Gastroesophageal sphincter (tissue), 3 donors: ENCODE measurements at regions not wholly inside any gene's neighbourhood (a gene's known extent, or its start where the extent isn't known, plus 50 kb on each side); places are given as distances from the start of the nearest gene placed in this dataset.

Source experiments
- EP300 ChIP-seq: sonication (generic); formaldehyde crosslinking; IDR thresholded peaks from one replicate; pipeline ENCODE4 v1.6.1; 2017; ENCODE audit warnings: antibody characterized with exemption, mild to moderate bottlenecking
- TF ChIP-seq, protein P1 (sequence below), 4 experiments: fragments of 200-600 bp in 2 of 4; fragments of 450-650 bp in 2 of 4; sonication (generic) in 1 of 4; IDR thresholded peaks; one replicate each; pipeline ENCODE4 v1.5.1; 2017 to 2019; ENCODE audit warnings: antibody characterized with exemption in 4 of 4, mild to moderate bottlenecking in 2 of 4, moderate library complexity in 2 of 4

DNA sequence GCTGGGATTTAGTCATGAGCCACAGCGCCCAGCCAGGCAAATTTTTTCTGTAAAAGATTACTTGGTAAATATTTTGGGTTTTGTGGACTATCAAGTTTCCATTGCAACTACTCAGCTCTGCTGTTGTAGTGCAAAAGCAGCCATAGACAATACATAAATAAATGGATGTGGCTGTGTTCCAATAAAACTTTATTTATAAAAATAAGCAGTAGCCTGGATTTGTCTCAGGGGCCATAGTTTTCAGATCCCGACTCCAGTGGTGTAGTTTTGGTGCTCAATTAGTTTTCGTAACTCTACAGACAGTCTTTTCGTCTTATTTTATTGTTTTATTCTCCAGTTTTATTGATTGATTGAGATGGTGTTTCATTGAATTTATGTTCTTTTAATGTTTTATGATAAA, 80.1 kb upstream of the IVNS1ABP start:
- TF ChIP-seq, protein P1, sequence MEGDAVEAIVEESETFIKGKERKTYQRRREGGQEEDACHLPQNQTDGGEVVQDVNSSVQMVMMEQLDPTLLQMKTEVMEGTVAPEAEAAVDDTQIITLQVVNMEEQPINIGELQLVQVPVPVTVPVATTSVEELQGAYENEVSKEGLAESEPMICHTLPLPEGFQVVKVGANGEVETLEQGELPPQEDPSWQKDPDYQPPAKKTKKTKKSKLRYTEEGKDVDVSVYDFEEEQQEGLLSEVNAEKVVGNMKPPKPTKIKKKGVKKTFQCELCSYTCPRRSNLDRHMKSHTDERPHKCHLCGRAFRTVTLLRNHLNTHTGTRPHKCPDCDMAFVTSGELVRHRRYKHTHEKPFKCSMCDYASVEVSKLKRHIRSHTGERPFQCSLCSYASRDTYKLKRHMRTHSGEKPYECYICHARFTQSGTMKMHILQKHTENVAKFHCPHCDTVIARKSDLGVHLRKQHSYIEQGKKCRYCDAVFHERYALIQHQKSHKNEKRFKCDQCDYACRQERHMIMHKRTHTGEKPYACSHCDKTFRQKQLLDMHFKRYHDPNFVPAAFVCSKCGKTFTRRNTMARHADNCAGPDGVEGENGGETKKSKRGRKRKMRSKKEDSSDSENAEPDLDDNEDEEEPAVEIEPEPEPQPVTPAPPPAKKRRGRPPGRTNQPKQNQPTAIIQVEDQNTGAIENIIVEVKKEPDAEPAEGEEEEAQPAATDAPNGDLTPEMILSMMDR (IDR thresholded peaks at IDR 0.05): no peak
- no peak for TF ChIP-seq EP300
